H1 (cell line): ENCODE measurements at regions not wholly inside any gene's neighbourhood (a gene's known extent, or its start where the extent isn't known, plus 50 kb on each side); places are given as distances from the start of the nearest gene placed in this dataset.

Experiments used
- HDAC6 ChIP-seq: IDR thresholded peaks from one replicate; pipeline ENCODE4 v1.7.1; 2012; ENCODE audit warnings: low read depth, mild to moderate bottlenecking, inconsistent platforms, low read length, moderate library complexity
- USF2 ChIP-seq: IDR thresholded peaks from 2 replicates; pipeline ENCODE4 v1.6.1; 2011; ENCODE audit warnings: low read length, improper control_type of control experiment

GRCh38 chr16:49932434-49932833 lies 76.5 kb upstream of the ZNF423 start (continued):
- no peak for TF ChIP-seq HDAC6
- no peak for TF ChIP-seq USF2
